ENCODE measurements at regions not wholly inside any gene's neighbourhood (a gene's known extent, or its start where the extent isn't known, plus 50 kb on each side); places are given as distances from the start of the nearest gene placed in this dataset.
"Not testable (repeated sequence)": the region's sequence is repeated elsewhere in the genome, so short reads cannot be mapped to it uniquely, and the experiment has no call there.

- not testable (repeated sequence) for TF ChIP-seq CTCF (IDR thresholded peaks at IDR 0.05; ENCODE audit: low read length); EZH2 (optimal IDR thresholded peaks at IDR 0.05; ENCODE audit: low read depth, low read length); EZH2phosphoT487 (IDR thresholded peaks at IDR 0.05; ENCODE audit: low read length)
Measured at GRCh38 chr15:84156588-84156840, 79.1 kb upstream of the GOLGA6L4 start.

All from MM.1S (cell line).